ENCODE measurements at regions not wholly inside any gene's neighbourhood (a gene's known extent, or its start where the extent isn't known, plus 50 kb on each side); places are given as distances from the start of the nearest gene placed in this dataset.

DNA sequence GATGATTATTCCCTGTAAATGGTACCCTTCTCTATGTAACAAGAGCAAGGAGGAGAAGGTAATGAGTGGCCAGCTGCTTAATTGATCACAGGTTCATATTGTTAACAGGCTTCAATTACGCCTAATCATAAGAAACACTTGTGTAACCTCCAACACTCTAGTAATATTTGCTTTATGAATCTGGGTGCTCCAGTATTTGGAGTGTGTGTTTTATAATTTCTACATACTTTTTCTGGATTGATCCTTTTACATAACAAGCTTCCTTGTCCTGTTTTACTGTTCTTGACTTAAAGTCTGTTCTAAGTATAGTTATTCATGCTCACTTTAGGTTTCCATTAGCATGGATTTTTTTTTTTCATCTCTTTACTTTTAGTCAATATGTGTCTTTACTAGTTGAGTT, 984.2 kb downstream of the AMY1C start:
- no peak for DNase-seq

GRCh38 chr1:104745875-104746274, 996.2 kb downstream of the AMY1C start:
- DNase-seq, result no peak

DNA sequence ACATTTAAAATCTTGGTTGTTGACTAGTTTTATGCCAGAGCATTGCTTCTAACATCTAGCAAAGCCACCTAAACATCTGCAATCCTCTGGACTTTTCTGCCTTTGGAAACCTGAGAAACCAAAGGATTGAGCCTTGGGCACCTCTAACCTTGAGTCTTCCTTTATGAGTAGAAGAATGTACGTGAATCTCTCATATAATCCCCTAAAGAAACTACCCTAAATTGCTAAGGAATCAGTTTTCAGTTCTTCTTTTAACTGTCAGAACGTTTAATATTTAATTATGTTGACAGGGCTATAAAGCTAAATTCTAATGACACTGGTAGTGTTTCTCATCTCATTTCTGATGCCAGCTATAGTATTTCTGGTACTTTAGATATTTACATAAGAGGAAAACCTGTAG, 997.3 kb downstream of the AMY1C start:
- DNase-seq, result no peak

DNA sequence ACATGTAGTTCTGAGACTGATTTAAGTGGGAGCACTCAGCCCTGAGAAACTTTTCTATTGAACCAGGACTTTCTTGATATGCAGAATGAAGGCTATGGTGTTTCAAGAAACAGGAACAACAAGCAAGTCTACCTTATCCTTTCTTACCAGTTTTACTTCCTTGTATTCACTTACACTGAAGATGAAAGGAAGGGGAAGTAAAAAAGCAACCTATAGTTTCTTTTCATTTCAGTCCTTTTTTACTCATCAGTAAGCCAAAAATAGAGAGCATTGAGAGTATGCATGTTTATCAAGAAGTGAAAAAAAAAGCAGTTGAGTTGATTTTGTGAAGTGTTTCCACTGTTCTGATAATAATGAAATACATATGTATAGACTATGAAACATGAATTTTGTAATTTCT, 1010.3 kb downstream of the AMY1C start:
- DNase-seq, result no peak

DNA sequence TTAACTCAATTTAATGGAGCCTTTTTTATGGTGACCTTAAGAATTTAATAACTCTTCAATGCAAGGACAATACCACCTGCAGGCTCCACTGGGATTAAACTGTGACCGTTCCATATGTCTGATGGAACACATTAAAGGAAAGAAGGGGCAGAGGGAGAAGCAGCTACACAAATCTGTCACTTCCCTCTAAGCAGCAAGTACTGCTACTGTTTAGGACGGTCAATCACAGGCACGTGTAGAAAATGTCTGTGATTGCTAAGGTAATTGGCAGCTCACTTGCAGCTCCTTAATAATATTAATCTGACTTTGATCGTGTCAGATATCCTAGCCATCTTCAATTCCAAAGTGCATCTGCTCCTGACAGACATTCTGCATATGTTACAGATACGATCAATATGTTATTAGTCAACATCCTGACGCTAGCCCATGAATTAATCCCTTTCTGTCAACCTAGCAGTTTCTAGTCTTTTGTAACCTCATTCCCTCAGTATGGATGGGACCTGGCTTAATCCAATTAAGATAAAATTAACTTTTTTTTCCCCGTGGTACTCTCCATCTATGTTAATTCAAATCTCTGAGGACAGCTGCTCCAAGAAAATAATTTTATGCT, 1012.4 kb downstream of the AMY1C start:
- no peak for DNase-seq

GRCh38 chr1:104765085-104765484, 1015.4 kb downstream of the AMY1C start:
- DNase-seq, result no peak

GRCh38 chr1:104768466-104768865, 1018.8 kb downstream of the AMY1C start:
- DNase-seq, result no peak

DNA sequence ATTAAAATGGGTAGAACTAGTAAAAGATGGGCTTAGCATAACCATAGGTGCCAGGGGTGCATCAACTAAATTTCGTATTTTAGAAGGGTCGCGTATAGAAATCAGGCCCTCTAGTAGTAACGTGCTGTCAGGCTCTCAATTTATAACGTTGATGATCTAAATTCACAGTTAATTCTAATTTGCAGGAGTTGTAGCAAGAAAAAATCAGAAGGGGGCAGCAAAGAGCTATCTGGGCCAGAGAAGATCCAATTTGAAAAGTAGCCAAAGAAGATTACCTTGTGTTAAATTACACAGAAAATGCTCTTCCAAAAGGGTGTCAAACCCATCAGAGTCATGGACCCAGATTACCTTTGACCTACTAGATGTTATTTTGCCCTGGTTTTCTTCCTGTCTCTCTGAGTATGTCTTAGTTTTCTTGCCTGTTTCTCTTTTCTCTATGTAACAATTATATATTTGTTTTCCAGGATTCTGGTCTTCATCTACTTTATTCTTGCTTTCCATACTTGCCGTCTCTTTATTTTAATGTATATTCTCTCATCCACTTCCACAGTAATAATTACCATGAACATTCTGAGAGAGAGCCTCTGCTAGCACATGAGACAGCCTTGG, 1030.9 kb downstream of the AMY1C start:
- DNase-seq, result peak; percentile 68

DNA sequence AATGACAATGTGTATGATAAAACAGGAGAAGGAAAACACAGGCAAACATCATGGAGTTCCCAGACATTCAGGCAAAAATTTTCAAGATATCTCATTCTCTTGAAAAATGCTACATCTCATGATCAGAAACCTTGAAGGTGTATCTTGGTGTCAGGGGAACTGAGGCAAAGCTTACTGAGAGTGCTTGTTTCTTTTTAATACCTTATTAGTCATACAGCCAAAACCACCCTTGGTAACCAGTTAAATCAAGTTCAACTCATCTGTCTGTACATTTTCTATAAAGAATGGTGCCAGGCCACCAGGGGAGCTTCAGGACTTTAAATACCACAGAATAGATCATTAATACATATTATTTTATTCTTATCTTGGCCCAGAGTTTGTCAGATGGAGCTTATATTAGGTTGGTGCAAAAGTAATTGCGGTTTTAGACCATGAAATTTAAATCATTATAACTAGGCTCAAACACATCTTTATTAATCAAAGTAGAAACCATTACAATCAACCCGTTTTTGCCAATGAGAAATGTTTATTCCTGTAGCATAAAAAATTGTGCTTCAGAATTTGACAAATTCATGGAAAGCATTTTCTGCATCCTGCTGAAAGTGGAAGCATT, 1036.0 kb downstream of the AMY1C start:
- DNase-seq, result no peak

- no peak for DNase-seq
These were observed 1038.3 kb downstream of the AMY1C start for GRCh38 chr1:104787866-104788510.

GRCh38 chr1:104791030-104791429, 1041.3 kb downstream of the AMY1C start:
- no peak for DNase-seq

GRCh38 chr1:104794035-104794434, 1044.3 kb downstream of the AMY1C start:
- no peak for DNase-seq

GRCh38 chr1:104795931-104796330, 1046.2 kb downstream of the AMY1C start:
- DNase-seq, result no peak

DNA sequence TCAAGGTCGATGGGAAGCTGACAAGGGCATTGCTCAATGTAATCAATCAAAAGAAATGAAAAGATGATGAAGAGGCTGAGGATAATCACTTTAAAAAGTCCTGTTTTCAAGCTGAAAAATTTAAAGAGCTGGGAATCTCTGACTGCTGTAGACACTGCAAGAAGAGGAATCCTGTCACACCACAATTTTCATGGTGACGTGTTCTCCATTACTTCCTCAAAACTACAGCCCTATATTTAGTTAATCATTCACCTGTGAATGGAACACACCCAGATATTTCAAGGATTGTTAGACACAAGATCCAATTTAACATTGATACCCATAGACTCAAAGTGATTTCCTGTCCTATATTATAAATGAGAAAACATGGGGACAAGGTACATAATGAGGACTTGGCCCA, 1048.3 kb downstream of the AMY1C start:
- peak; percentile 63 for DNase-seq

DNA sequence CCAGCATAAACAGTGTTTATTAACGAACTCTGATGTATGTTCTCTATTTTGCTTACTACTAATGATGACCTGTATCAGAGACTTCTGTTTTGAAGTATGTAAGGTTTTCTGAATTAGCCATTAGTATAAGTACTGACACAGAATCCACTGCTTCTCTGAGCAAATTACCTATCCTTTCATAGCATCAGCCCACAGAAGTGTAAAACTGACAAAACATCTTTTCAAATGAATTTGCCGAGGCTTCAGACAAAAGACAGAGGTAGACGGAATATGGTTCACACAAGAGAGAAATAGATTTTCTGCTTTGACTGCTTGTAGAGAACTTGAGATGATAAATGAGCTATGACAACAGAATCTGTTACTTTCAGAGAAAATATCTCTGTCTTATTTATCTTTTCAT, 1051.6 kb downstream of the AMY1C start:
- DNase-seq, result no peak

- DNase-seq, result no peak
These were observed 1054.4 kb downstream of the AMY1C start for GRCh38 chr1:104804147-104804546.

GRCh38 chr1:104807590-104807989, 1057.9 kb downstream of the AMY1C start:
- peak; percentile 18 for DNase-seq

- DNase-seq, result no peak
These were observed 1075.7 kb downstream of the AMY1C start for GRCh38 chr1:104825401-104825800.

DNA sequence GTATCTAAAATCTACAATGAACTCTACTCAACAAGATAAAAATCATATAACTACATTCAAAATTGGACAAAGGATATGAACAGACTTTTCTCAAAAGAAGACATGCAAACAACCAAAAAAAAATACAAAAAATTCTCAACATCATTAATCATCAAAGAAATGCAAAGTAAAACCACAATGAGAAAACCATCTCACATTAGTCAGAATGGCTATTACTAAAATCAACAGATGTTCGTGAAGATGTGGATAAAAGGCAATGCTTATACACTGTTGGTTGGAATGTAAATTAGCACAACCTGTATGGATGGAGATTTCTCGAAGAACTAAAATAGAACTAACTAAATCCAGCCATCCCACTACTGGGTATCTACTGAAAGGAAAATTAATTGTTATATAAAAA, 1080.8 kb downstream of the AMY1C start:
- DNase-seq, result no peak

- DNase-seq, result no peak
These were observed 1102.5 kb downstream of the AMY1C start for GRCh38 chr1:104852151-104852550.

GRCh38 chr1:104853276-104853675, 1103.6 kb downstream of the AMY1C start:
- no peak for DNase-seq

GRCh38 chr1:104854529-104854928, 1104.8 kb downstream of the AMY1C start:
- DNase-seq, result no peak

- no peak for DNase-seq
These were observed 1105.9 kb downstream of the AMY1C start for GRCh38 chr1:104855550-104855949.

- no peak for DNase-seq
These were observed 1106.4 kb downstream of the AMY1C start for GRCh38 chr1:104856091-104856490.

All from DMS53 (cell line).